ENCODE measurements at regions not wholly inside any gene's neighbourhood (a gene's known extent, or its start where the extent isn't known, plus 50 kb on each side); places are given as distances from the start of the nearest gene placed in this dataset.
A peak's percentile ranks its signal among the peaks of the same experiment; 100 is the strongest.

DNA sequence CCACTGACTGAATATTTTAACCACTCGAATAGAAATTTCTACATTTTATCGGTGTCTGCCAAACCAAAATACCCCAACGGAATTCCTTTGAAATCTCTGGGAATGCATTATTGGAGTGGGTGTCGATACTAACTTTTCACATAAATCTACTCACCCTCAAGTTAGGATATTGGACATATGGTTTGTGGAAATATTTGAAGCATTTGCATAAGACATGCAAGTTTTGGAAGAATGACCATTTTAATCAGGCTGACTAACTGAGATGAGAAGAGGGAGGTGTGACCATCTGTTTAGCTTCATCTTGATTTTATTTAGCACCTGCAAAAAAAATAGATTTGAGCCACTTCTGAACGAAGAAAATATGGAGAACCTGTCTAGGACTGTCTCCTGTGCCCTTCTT, 61.2 kb downstream of the KLF6 start:
- no peak for DNase-seq

- peak; percentile 50 for DNase-seq
Measured at GRCh38 chr10:3720228-3721019, 64.6 kb downstream of the KLF6 start.

- DNase-seq: no peak
Measured at GRCh38 chr10:3719024-3719843, 65.8 kb downstream of the KLF6 start.

GRCh38 chr10:3716093-3716492, 68.9 kb downstream of the KLF6 start:
- no peak for DNase-seq

GRCh38 chr10:3714967-3715366, 70.0 kb downstream of the KLF6 start:
- no peak for DNase-seq

GRCh38 chr10:3714531-3714930, 70.5 kb downstream of the KLF6 start:
- DNase-seq: no peak

DNA sequence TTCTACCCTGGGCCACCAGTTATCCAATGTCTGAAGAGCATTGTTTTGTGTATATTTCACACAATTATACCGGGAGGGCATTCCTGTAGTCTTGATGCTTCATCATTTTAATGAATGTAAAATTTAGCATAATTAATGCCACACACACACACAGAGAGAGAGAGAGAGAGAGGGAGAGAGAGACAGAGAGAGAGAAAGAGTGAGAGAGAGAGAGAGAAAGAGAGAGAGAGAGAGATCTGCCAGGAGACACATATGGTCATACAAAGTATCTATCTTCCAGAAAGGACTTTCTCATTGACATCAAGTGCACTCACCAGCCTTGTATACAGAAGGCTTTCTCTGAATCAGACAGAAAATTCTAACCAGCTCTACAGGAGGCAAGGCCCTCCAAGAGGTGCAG, 72.3 kb downstream of the KLF6 start:
- no peak for DNase-seq

DNA sequence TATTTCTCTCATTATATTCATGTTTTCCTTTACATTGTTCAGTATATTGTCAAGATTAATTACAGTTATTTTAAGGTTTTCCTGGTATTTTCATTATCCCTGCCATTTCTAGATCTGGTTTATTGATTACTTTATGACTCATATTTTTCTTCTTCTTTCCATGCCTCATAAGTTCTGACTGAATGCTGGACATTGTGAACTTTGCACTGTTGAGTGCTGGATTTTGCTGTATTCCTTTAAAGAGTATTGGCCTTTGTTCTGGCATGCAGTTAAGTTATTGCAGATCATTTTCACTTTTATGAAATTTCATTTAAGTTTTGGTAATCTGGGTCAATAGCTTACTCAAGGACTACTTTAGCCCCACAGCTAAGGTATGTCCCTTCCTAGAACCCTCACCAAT, 73.1 kb downstream of the KLF6 start:
- DNase-seq: no peak

- no peak for DNase-seq
Measured at GRCh38 chr10:3710764-3711163, 74.2 kb downstream of the KLF6 start.

DNA sequence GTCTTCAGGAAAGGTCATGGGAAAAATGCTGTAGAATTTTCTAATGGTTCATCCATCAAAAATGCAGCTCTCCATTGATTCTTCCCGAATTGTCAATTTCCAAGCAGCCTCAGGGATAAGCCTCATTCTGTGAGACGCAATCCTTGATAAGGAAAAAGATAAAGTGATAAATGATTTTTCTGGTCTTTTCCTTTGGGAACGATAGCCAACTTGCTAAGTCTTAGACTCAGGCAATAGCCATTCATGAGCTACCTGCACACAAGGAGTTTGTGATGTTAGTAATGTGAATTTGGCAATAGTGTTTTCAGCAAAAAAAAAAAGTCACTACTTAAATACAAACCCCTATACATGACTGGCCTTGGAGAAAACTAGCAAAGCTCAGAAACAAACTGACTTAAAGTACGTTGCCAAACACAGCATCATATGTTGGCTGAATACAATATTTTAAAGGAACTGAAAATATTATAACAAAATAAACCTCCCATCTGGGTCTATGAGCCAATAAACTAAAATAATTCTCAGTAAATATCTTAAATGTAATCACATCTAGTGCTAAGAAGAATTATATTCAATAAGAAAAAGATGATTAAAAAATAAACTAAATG, 75.5 kb downstream of the KLF6 start:
- DNase-seq: no peak

DNA sequence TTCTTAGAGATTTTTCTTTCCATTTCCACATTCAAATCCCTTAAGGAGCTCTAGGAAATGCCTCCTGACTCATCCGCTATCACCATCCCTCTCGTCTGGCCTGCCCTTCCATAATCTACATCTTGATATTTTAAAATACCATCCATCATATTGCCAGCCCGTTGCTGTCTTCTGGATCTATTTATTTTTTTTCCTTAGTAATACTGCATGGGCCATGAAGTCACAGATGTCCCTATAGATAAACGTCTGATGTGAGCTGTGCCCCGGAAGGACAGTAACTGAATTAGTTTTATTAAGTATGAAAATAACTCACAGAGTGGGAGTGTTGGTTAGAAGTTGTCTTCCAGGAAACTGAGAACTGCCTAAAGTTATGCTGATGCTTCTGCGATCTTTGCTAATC, 76.2 kb downstream of the KLF6 start:
- no peak for DNase-seq

GRCh38 chr10:3704565-3705325, 80.3 kb downstream of the KLF6 start:
- DNase-seq: no peak

DNA sequence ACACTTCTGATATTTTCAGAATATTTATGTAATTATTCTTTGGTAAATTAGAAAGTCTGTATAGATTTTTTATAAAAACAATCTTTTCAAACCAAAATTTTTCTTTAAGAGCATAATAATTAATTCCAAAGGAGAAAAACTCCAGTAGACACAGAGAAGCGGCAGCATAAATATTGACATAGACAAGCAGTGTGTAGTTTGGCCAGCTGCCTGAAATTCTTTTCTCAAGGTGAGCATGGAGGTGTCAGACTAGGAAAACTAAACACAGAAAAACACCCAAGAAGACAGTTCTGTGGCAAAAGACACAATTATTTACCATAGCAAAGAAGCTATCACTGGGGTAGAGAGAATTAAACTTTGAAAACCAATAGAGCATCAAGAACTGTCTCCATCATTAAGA, 82.4 kb downstream of the KLF6 start:
- no peak for DNase-seq

DNA sequence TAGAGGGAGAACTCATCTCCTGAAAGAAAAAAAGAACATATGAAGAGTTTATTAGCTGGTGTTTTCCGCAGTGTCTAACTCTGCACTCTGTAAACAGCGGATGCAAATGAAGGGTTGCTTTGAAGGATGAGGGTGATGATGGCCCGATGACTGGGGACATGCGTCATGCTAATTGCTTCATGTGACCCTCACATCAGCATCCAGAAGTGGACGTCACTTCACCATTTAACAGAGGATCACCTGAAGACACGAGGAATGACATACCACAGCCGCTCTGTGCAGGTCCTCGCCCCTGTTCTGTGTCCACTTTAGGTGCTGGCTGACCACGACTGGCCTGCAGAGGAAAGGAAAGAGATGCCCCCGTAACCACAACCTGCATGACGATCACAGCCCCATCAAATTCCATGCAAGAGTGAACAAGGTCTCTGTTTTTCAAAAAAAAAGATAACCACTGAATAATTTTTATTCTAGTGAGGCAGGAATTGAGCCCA, 82.9 kb downstream of the KLF6 start:
- no peak for DNase-seq

DNA sequence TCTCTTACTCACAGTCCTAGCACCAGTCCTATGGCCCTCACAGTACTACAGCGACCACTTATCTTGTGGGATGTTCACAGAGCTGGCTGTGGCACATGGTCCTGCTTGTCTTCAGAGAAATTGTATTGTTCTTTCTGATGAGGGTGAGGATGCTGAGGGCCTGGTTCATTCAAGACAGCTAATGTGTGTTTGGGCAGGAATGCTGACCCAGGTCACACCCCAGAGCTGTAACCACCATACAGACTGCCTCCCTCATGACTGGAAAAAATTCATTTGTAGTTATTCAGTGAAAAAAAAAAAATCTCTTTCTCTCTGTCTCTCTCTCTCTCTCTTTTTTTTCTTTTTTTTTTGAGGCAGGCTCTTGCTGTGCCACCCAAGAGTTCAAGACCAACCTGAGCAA, 83.5 kb downstream of the KLF6 start:
- DNase-seq: no peak

- no peak for DNase-seq
Measured at GRCh38 chr10:3700531-3701076, 84.4 kb downstream of the KLF6 start.

- DNase-seq: no peak
Measured at GRCh38 chr10:3699916-3700315, 85.1 kb downstream of the KLF6 start.

- DNase-seq: no peak
Measured at GRCh38 chr10:3698312-3698711, 86.7 kb downstream of the KLF6 start.

- no peak for DNase-seq
Measured at GRCh38 chr10:3693698-3694080, 91.3 kb downstream of the KLF6 start.

GRCh38 chr10:3693022-3693697, 91.8 kb downstream of the KLF6 start:
- DNase-seq: no peak

DNA sequence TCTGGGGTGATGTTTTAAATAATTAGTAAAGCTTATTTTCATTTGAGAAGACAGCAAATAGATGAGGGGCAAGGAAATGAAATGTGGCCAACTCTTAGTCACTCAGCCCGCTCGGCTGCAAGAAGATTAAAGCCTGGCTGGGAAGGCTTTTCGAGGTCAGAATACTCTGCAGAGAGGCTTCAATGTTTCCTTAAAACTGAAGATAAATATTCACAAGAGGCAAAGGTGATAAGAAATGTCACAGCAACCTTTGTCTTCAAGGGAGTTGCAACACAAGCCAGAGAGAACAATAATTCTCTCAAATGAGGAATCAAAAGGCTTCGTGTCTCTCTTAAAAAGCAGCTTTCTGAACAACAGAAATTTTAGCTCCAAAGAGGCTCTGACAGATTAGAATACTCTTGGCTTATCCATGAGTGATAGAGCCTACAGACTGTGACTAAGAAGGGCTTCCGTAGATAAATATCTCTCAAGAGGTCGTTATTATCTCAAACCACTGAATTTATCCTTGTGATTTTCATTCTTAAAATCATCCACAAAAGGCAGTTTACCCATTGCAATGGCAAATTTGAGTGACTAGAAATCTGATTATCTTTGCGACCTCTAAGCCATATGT, 92.5 kb downstream of the KLF6 start:
- no peak for DNase-seq

DNA sequence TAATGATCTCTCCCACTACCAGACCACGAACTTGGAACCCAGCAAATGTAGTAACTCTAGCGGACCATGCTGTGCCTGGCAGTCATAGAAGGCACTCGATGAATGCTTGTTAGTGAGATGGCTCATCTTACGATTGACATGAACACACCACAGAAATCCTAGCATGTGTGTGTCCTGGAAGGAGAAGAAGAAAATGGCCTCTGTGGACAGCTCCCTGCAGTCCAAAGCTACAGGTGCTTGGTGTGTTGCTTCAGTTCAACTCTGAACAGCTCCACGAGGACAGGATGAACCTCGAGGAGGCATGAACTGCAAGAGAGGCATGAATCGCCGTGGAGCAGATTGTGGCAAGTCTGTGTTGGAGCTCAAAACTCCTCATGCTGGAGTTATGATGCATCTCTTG, 93.5 kb downstream of the KLF6 start:
- no peak for DNase-seq
